ENCODE measurements at regions not wholly inside any gene's neighbourhood (a gene's known extent, or its start where the extent isn't known, plus 50 kb on each side); places are given as distances from the start of the nearest gene placed in this dataset.

DNA sequence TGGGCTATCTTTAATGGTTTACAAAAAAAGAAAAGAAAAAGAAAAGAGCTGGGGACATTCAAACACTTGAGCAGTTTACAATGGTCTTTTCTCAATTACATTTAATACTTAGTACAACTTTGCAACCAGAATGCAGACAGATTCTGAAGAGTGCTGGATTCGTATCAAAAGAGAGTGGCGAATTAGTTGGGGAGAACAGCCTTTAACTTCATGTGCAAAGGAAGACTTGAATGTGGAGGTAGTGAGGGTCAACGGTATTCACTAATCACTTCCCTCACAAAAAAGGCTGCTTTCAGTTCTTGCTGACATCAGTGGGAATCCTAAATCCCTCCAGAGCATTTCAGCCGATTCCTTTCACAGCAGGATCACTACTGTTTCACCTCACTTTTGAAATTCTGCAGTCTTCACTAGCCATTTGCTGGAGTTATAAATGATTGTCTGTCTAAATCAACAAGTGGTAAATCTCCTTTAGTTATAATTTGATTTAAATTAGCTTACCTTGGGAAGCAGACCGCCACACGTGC, 323.0 kb upstream of the SEMA6D start:
- Histone ChIP-seq H3K79me1 (ENCODE audit: low read depth, low read length) (no peaks in the 10 kb centered on the region), H3K4me3 (ENCODE audit: extremely low read depth in 1 of 4, insufficient read depth in 2 of 4, low read depth in 3 of 4, low read length in 4 of 4) (no peak overlapping the region), H3K27me3 (replicated peaks in 1 of 4; ENCODE audit: control insufficient read depth in 3 of 4, extremely low read depth in 1 of 4, insufficient read depth in 3 of 4, low read length in 3 of 4) (no peaks in the 10 kb centered on the region), H4K8ac (ENCODE audit: extremely low read depth, insufficient read depth, low read length) (no peak overlapping the region), H3K9ac (replicated peaks in 1 of 4; ENCODE audit: extremely low read depth in 1 of 4, low read depth in 3 of 4, low read length in 3 of 4) (no peak overlapping the region), H3K9me3 (ENCODE audit: insufficient read depth in 2 of 2, low read depth in 1 of 2, low read length in 1 of 2) (no peaks in the 10 kb centered on the region), H4K5ac (ENCODE audit: insufficient read length, low read depth, low read length) (no peak overlapping the region), H2BK5ac (ENCODE audit: low read depth, low read length) (no peak overlapping the region), H2AFZ (ENCODE audit: low read length) (peak overlapping the region; percentile 35; the same call in 1 of the 2 replicates), H3K14ac (ENCODE audit: insufficient read length) (no peak overlapping the region), H3K36me3 (ENCODE audit: control insufficient read depth in 2 of 4, insufficient read depth in 4 of 4, low read length in 3 of 4) (no peaks in the 10 kb centered on the region), H3K79me2 (ENCODE audit: control insufficient read depth in 1 of 2, insufficient read depth in 2 of 2, low read length in 2 of 2) (no peaks in the 10 kb centered on the region), H2BK15ac (ENCODE audit: low read length) (no peak overlapping the region), H3K27ac (ENCODE audit: low read depth, low read length) (no peak overlapping the region), H3K18ac (ENCODE audit: extremely low read depth, low read length) (no peak overlapping the region), H3K56ac (replicated peaks; ENCODE audit: insufficient read length, low read depth, low read length) (no peak overlapping the region), H4K91ac (replicated peaks; ENCODE audit: insufficient read length, low read length) (no peak overlapping the region), H2BK12ac (ENCODE audit: low read depth, low read length) (no peak overlapping the region), H2BK20ac (ENCODE audit: low read length) (no peak overlapping the region), H3K4me1 (replicated peaks in 1 of 4; ENCODE audit: control insufficient read depth in 3 of 4, insufficient read depth in 4 of 4, low read length in 3 of 4) (peaks cover 0 to 6% (median 1%) of the 10 kb centered on the region in 4 experiments; a peak in 2 of 7 replicates), H2BK120ac (replicated peaks; ENCODE audit: low read depth, low read length) (no peak overlapping the region), H2AK5ac (ENCODE audit: low read depth, low read length) (no peak overlapping the region), H3K23me2 (ENCODE audit: low read depth, low read length) (no peaks in the 10 kb centered on the region), H3K4me2 (ENCODE audit: insufficient read depth in 1 of 2, low read depth in 2 of 2, low read length in 2 of 2) (no peak overlapping the region; a peak in 1 of 4 replicates), H4K20me1 (replicated peaks in 1 of 2; ENCODE audit: control insufficient read depth in 1 of 2, insufficient read depth in 2 of 2, low read length in 2 of 2) (no peaks in the 10 kb centered on the region), H3K4ac (replicated peaks; ENCODE audit: insufficient read length, low read depth, low read length) (no peak overlapping the region), H3K23ac (ENCODE audit: insufficient read length) (no peak overlapping the region)
- 54% methylated on average over 6 of the region's 6 CpGs; no CpG with 5 or more reads in 1 of the 2 experiments for WGBS, 2 experiments (ENCODE audit: extremely low coverage in 1 of 2, insufficient coverage in 1 of 2, insufficient read length in 1 of 2, insufficient replicate concordance in 2 of 2, low coverage in 1 of 2, low lambda C conversion rate in 2 of 2, missing lambda C conversion rate in 1 of 2)
- CTCF ChIA-PET (ENCODE audit: partially characterized antibody): interaction anchor here (1.2 to 2.6 kb wide), 3 partner anchors 11 to 191 kb away, joined by 3 to 6 read pairs (median 4); no protein-coding TSS in a partner anchor
- no peak for TF ChIP-seq SIN3A (conservative IDR thresholded peaks at IDR 0.05 in 1 of 2, IDR thresholded peaks at IDR 0.05 in 1 of 2; ENCODE audit: low read depth in 1 of 2, low read length in 2 of 2)
- TF ChIP-seq HDAC6 (IDR thresholded peaks at IDR 0.05; ENCODE audit: low read depth, low read length): no peak
- TF ChIP-seq GABPA (IDR thresholded peaks at IDR 0.05; ENCODE audit: borderline replicate concordance, insufficient read depth, low read length): no peak
- TF ChIP-seq CHD2 (IDR thresholded peaks at IDR 0.05; ENCODE audit: low read length): no peak
- TF ChIP-seq FOSL1 (IDR thresholded peaks at IDR 0.05; ENCODE audit: insufficient read depth, low read depth, low read length): no peak
- no peak for TF ChIP-seq TEAD4 (IDR thresholded peaks at IDR 0.05; ENCODE audit: low read depth, low read length)
- TF ChIP-seq NRF1 (IDR thresholded peaks at IDR 0.05; ENCODE audit: low read depth, low read length): no peak
- POLR2A ChIA-PET (ENCODE audit: partially characterized antibody): interaction anchor here (1.2 kb wide), 1 partner anchor 9 kb away, joined by 6 read pairs; no protein-coding TSS in a partner anchor
- peak; percentile 66 for FAIRE-seq
- DNase-seq (ENCODE audit: low read depth in 1 of 2, low spot score in 2 of 2): no peak

Measured in H1 (cell line).